MM.1S (cell line): ENCODE measurements at regions not wholly inside any gene's neighbourhood (a gene's known extent, or its start where the extent isn't known, plus 50 kb on each side); places are given as distances from the start of the nearest gene placed in this dataset.
"Not testable (repeated sequence)": the region's sequence is repeated elsewhere in the genome, so short reads cannot be mapped to it uniquely, and the experiment has no call there.

Source experiments
- DNase-seq: peaks from one replicate; pipeline ENCODE4 v3.0.0-alpha.2; 2015
- H2AFZ ChIP-seq: fragments of 300-600 bp; sonication (generic); 2 replicates; pipeline ENCODE4 v1.6.0; 2016; ENCODE audit warnings: antibody characterized with exemption, low read length
- H3F3A ChIP-seq: fragments of 300-600 bp; sonication (generic); 2 replicates; pipeline ENCODE4 v1.6.1; 2016; ENCODE audit warnings: mild to moderate bottlenecking, antibody characterized with exemption, low read length, moderate library complexity, mixed read lengths; ENCODE audit not compliant: insufficient read depth
- H3K27ac ChIP-seq: fragments of 300-600 bp; sonication (generic); 2 replicates; pipeline ENCODE4 v1.5.1; 2016; ENCODE audit warnings: mild to moderate bottlenecking, low read length
- H3K27me3 ChIP-seq: fragments of 300-600 bp; sonication (generic); replicated peaks from 2 replicates; pipeline ENCODE4 v1.6.0; 2016; ENCODE audit warnings: low read length; ENCODE audit not compliant: insufficient read depth
- H3K36me3 ChIP-seq: fragments of 300-600 bp; sonication (generic); replicated peaks from 2 replicates; pipeline ENCODE4 v1.6.1; 2016; ENCODE audit warnings: mild to moderate bottlenecking, low read length, mixed read lengths; ENCODE audit not compliant: insufficient read depth
- H3K4me1 ChIP-seq: fragments of 300-600 bp; sonication (generic); 2 replicates; pipeline ENCODE4 v1.6.1; 2016; ENCODE audit warnings: low read length, mixed read lengths
- H3K4me2 ChIP-seq: fragments of 300-600 bp; sonication (generic); 2 replicates; pipeline ENCODE4 v1.6.0; 2016; ENCODE audit warnings: low read depth, low read length
- H3K4me3 ChIP-seq: fragments of 300-600 bp; sonication (generic); 2 replicates; pipeline ENCODE4 v1.5.1; 2016; ENCODE audit warnings: low read length, mixed read lengths
- H3K79me2 ChIP-seq: fragments of 300-600 bp; sonication (generic); 2 replicates; pipeline ENCODE4 v1.6.1; 2016; ENCODE audit warnings: mixed run types, low read length, mixed read lengths
- H3K9ac ChIP-seq: fragments of 300-600 bp; sonication (generic); 2 replicates; pipeline ENCODE4 v1.6.1; 2016; ENCODE audit warnings: low read length, mixed read lengths
- H3K9me2 ChIP-seq: fragments of 300-600 bp; sonication (generic); replicated peaks from 2 replicates; pipeline ENCODE4 v1.6.1; 2016; ENCODE audit warnings: mild to moderate bottlenecking, low read length, mixed read lengths; ENCODE audit not compliant: insufficient read depth
- H3K9me3 ChIP-seq: fragments of 300-600 bp; sonication (generic); replicated peaks from 2 replicates; pipeline ENCODE4 v1.6.1; 2016; ENCODE audit warnings: mild to moderate bottlenecking, low read length, mixed read lengths; ENCODE audit not compliant: insufficient read depth
- H4K20me1 ChIP-seq: fragments of 300-600 bp; sonication (generic); 2 replicates; pipeline ENCODE4 v1.6.1; 2016; ENCODE audit warnings: mild to moderate bottlenecking, low read length, moderate library complexity, mixed read lengths; ENCODE audit not compliant: insufficient read depth
- EZH2 ChIP-seq: fragments of 300-600 bp; sonication (generic); optimal IDR thresholded peaks from 2 replicates; pipeline ENCODE3; 2017; ENCODE audit warnings: low read depth, mild to moderate bottlenecking, antibody characterized with exemption, low read length, mixed read lengths
- EZH2phosphoT487 ChIP-seq: fragments of 300-600 bp; sonication (generic); IDR thresholded peaks from 2 replicates; pipeline ENCODE4 v1.6.1; 2018; ENCODE audit warnings: antibody characterized with exemption, low read length
- TF ChIP-seq, protein P1 (sequence below): fragments of 300-600 bp; sonication (generic); IDR thresholded peaks from 2 replicates; pipeline ENCODE4 v1.5.1; 2016; ENCODE audit warnings: antibody characterized with exemption, low read length, mixed read lengths

DNA sequence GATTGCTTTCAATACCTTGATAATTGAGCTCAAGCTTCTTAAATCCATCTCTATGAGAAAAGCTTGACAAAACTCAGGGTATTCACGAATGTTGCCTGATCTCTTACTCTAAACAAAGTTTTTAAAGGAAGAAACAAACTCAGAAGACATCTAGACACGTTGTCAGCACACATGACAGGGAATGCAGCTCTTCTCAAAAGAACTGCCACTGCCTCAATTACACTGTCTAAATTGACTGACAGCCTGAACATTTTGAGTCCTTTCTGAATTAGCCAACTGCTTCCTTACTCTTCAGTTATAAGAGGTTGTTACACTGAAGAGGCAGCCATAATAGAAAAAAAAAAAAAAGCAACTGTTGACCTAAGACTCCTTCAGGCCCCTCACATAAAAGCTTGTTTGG lies 1646.7 kb upstream of the B3GALT2 start:
- Histone ChIP-seq H3K79me2 (no peaks in the 10 kb centered on the region), H3K4me1 (peaks cover 46% of the 10 kb centered on the region), H3K9me3 (no peaks in the 10 kb centered on the region), H3K9me2 (no peaks in the 10 kb centered on the region), H2AFZ (no peak overlapping the region), H3K4me2 (no peak overlapping the region), H3K27ac (no peak overlapping the region), H3K36me3 (no peaks in the 10 kb centered on the region; the same call in none of the 2 replicates), H3K4me3 (no peak overlapping the region), H3K27me3 (no peaks in the 10 kb centered on the region), H4K20me1 (no peaks in the 10 kb centered on the region), H3K9ac (no peak overlapping the region), H3F3A (peaks cover 20% of the 10 kb centered on the region)
- DNase-seq, result no peak
- TF ChIP-seq EZH2 (no peak), EZH2phosphoT487 (no peak)
- TF ChIP-seq, protein P1, sequence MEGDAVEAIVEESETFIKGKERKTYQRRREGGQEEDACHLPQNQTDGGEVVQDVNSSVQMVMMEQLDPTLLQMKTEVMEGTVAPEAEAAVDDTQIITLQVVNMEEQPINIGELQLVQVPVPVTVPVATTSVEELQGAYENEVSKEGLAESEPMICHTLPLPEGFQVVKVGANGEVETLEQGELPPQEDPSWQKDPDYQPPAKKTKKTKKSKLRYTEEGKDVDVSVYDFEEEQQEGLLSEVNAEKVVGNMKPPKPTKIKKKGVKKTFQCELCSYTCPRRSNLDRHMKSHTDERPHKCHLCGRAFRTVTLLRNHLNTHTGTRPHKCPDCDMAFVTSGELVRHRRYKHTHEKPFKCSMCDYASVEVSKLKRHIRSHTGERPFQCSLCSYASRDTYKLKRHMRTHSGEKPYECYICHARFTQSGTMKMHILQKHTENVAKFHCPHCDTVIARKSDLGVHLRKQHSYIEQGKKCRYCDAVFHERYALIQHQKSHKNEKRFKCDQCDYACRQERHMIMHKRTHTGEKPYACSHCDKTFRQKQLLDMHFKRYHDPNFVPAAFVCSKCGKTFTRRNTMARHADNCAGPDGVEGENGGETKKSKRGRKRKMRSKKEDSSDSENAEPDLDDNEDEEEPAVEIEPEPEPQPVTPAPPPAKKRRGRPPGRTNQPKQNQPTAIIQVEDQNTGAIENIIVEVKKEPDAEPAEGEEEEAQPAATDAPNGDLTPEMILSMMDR, result no peak

DNA sequence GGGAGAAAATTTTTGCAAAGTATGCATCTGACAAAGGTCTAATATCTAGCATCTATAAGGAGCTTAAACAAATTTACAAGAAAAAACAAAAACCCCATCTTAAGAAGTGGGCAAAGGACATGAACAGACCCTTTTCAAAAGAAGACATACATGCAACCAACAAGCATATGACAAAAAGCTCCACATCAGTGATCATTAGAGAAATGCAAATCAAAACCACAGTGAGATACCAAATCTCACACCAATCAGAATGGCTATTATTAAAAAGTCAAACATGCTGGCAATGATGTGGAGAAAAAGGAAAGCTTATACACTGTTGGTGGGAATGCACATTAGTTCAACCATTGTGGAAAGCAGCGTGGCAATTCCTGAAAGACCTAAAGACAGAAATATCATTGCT lies 1645.2 kb upstream of the B3GALT2 start:
- Histone ChIP-seq H2AFZ (peak overlapping the region; percentile 28), H3K27ac (peak overlapping the region; percentile 85; the same call in 1 of the 2 replicates), H3K4me1 (peaks cover 48% of the 10 kb centered on the region), H3F3A (peaks cover 20% of the 10 kb centered on the region)
- not testable (repeated sequence) for H3K27me3 ChIP-seq, H3K9me2 ChIP-seq, H3K9me3 ChIP-seq, DNase-seq, H4K20me1 ChIP-seq, H3K4me3 ChIP-seq, H3K36me3 ChIP-seq, H3K79me2 ChIP-seq, H3K9ac ChIP-seq, H3K4me2 ChIP-seq

DNA sequence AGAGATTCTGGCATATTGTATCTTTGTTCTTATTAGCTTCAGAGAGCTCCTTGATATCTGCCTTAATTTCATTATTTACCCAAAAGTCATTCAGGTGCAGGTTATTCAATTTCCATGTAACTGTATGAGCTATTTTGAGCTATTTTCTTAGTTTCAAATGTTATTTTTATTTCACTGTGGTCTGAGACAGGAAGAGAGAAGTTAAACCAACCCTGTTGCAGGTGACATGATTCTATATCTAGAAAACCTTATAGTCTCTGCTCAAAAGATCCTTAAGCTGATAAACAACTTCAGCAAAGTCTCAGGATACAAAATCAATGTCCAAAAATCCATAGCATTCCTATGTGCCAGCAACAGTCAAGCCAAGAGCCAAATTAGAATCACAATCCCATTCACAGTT lies 1644.0 kb upstream of the B3GALT2 start:
- Histone ChIP-seq H3K9ac (peak overlapping the region; percentile 34), H4K20me1 (no peaks in the 10 kb centered on the region), H3K9me2 (no peaks in the 10 kb centered on the region), H3K27ac (peak overlapping the region; percentile 85), H3K9me3 (no peaks in the 10 kb centered on the region), H3K79me2 (no peaks in the 10 kb centered on the region), H3K4me1 (peaks cover 48% of the 10 kb centered on the region), H3K36me3 (no peaks in the 10 kb centered on the region; the same call in none of the 2 replicates), H3F3A (peaks cover 20% of the 10 kb centered on the region), H2AFZ (peak overlapping the region; percentile 40), H3K27me3 (no peaks in the 10 kb centered on the region), H3K4me2 (peak overlapping the region; percentile 81), H3K4me3 (peak overlapping the region; percentile 14; the same call in 1 of the 2 replicates)
- TF ChIP-seq EZH2, result no peak
- TF ChIP-seq, protein P1, result no peak
- TF ChIP-seq EZH2phosphoT487, result no peak
- peak; percentile 92 for DNase-seq

DNA sequence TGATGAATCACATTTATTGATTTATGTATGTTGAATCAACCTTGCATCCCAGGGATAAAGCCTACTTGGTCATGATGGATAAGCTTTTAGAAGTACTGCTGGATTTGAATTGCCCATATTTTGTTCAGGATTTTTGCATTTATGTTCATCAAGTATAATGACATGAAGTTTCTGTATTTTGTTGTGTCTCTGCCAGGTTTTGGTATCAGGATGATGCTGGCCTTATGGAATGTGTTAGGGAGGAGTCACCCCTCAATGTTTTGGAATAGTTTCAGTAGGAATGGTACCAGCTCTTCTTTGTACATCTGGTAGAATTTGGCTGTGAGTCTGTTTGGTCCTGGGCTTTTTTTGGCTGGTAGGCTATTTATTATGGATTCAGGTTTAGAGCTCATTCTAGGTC lies 1643.1 kb upstream of the B3GALT2 start:
- Histone ChIP-seq H3K9me2 (no peaks in the 10 kb centered on the region), H3K9me3 (no peaks in the 10 kb centered on the region), H3K9ac (peak overlapping the region; percentile 34; the same call in 1 of the 2 replicates), H3K4me2 (peak overlapping the region; percentile 81), H3K4me1 (peaks cover 42% of the 10 kb centered on the region), H3K27me3 (no peaks in the 10 kb centered on the region), H3F3A (peaks cover 20% of the 10 kb centered on the region), H3K4me3 (no peak overlapping the region), H3K27ac (peak overlapping the region; percentile 85), H4K20me1 (no peaks in the 10 kb centered on the region), H3K36me3 (no peaks in the 10 kb centered on the region; the same call in none of the 2 replicates), H3K79me2 (no peaks in the 10 kb centered on the region), H2AFZ (peak overlapping the region; percentile 40)
- no peak for TF ChIP-seq EZH2
- TF ChIP-seq, protein P1, result no peak
- TF ChIP-seq EZH2phosphoT487, result no peak
- DNase-seq, result no peak
